Loucy (cell line): ENCODE measurements at regions not wholly inside any gene's neighbourhood (a gene's known extent, or its start where the extent isn't known, plus 50 kb on each side); places are given as distances from the start of the nearest gene placed in this dataset.

Source experiments
- H2AFZ ChIP-seq: fragments of 200-600 bp; sonication (generic); 2 replicates; pipeline ENCODE4 v1.6.0; 2016; ENCODE audit warnings: antibody characterized with exemption, mild to moderate bottlenecking, low read length, moderate library complexity
- H3F3A ChIP-seq: fragments of 200-600 bp; 2 replicates; pipeline ENCODE4 v1.6.0; 2016; ENCODE audit warnings: antibody characterized with exemption, low read depth, mild to moderate bottlenecking
- H3K27me3 ChIP-seq: fragments of 200-600 bp; sonication (generic); 2 replicates; pipeline ENCODE4 v1.6.1; 2014; ENCODE audit warnings: low read length, mild to moderate bottlenecking; ENCODE audit not compliant: insufficient read depth, poor library complexity, severe bottlenecking
- H3K36me3 ChIP-seq: fragments of 200-600 bp; sonication (generic); 2 replicates; pipeline ENCODE4 v1.6.1; 2016; ENCODE audit warnings: low read length; ENCODE audit not compliant: insufficient read depth
- H3K4me1 ChIP-seq: fragments of 200-600 bp; sonication (generic); 2 replicates; pipeline ENCODE4 v1.5.1; 2014; ENCODE audit warnings: low read length, mild to moderate bottlenecking; ENCODE audit not compliant: insufficient read depth, poor library complexity, severe bottlenecking
- H3K4me2 ChIP-seq: fragments of 200-600 bp; sonication (generic); 2 replicates; pipeline ENCODE4 v1.6.0; 2014; ENCODE audit warnings: antibody characterized with exemption, low read length, low read depth, mild to moderate bottlenecking; ENCODE audit not compliant: poor library complexity, severe bottlenecking
- H3K4me3 ChIP-seq: fragments of 200-600 bp; sonication (generic); 2 replicates; pipeline ENCODE4 v1.5.1; 2014; ENCODE audit warnings: low read length, mild to moderate bottlenecking, mixed read lengths; ENCODE audit not compliant: poor library complexity, severe bottlenecking
- H3K79me2 ChIP-seq: fragments of 200-600 bp; sonication (generic); 2 replicates; pipeline ENCODE4 v1.6.1; 2014; ENCODE audit warnings: low read length; ENCODE audit not compliant: insufficient read depth
- H3K9ac ChIP-seq: fragments of 200-600 bp; sonication (generic); 2 replicates; pipeline ENCODE4 v1.6.0; 2014; ENCODE audit warnings: mild to moderate bottlenecking, low read depth, low read length, moderate library complexity; ENCODE audit not compliant: poor library complexity, severe bottlenecking
- H3K9me2 ChIP-seq: fragments of 200-600 bp; sonication (generic); replicated peaks from 2 replicates; pipeline ENCODE4 v1.6.1; 2016; ENCODE audit warnings: low read depth, low read length, mixed read lengths
- H3K9me3 ChIP-seq: fragments of 200-600 bp; sonication (generic); 2 replicates; pipeline ENCODE4 v1.6.1; 2014; ENCODE audit warnings: mild to moderate bottlenecking, antibody characterized with exemption, low read length, low read depth; ENCODE audit not compliant: insufficient read depth
- H4K20me1 ChIP-seq: fragments of 200-600 bp; sonication (generic); 2 replicates; pipeline ENCODE4 v1.6.0; 2014; ENCODE audit warnings: antibody characterized with exemption, low read length, mild to moderate bottlenecking; ENCODE audit not compliant: insufficient read depth, poor library complexity, severe bottlenecking
- CTCF ChIP-seq: fragments of 200-600 bp; sonication (generic); conservative IDR thresholded peaks from 2 replicates; pipeline ENCODE4 v1.5.1; 2014; ENCODE audit warnings: mild to moderate bottlenecking, antibody characterized with exemption, low read length
- EZH2phosphoT487 ChIP-seq: fragments of 200-600 bp; IDR thresholded peaks from 2 replicates; pipeline ENCODE4 v1.6.1; 2018; ENCODE audit warnings: antibody characterized with exemption, mild to moderate bottlenecking, moderate library complexity, borderline replicate concordance

GRCh38 chr2:226471987-226472470, 327.6 kb downstream of the IRS1 start:
- Histone ChIP-seq H3K4me3 (no peak overlapping the region), H3K79me2 (no peaks in the 10 kb centered on the region), H3F3A (no peaks in the 10 kb centered on the region), H3K9me3 (no peaks in the 10 kb centered on the region), H3K9ac (no peak overlapping the region), H3K4me2 (no peak overlapping the region), H3K36me3 (no peaks in the 10 kb centered on the region), H3K9me2 (no peaks in the 10 kb centered on the region), H3K27me3 (no peaks in the 10 kb centered on the region), H3K4me1 (no peaks in the 10 kb centered on the region), H2AFZ (no peak overlapping the region), H4K20me1 (no peaks in the 10 kb centered on the region)
- no peak for TF ChIP-seq CTCF
- TF ChIP-seq EZH2phosphoT487, result no peak

GRCh38 chr2:226467633-226468032, 332.0 kb downstream of the IRS1 start:
- no peak overlapping the region for H3K9ac ChIP-seq
- TF ChIP-seq CTCF (no peak), EZH2phosphoT487 (no peak)

DNA sequence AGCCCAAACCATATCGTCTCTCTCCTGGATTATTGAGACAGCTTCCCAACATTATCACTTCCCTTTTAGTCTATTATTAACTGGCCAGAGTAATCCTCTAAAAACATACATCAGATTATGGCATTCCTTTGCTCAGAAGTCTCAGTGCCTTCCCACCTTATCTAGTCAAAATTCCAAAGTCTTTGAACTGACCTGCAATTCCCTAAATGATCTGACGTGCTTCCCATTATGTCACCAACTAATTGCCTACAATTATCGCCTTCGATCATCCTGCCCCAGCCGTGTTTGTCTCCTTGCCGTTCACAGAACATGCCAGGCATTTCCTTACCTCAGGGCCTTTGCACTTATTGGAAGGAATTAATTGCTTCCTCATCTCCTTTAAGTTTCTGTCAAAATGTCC, 332.4 kb downstream of the IRS1 start:
- no peaks in the 10 kb centered on the region for H3K36me3 ChIP-seq
- H3K4me2 ChIP-seq, result no peak overlapping the region
- no peak overlapping the region for H3K9ac ChIP-seq
- no peaks in the 10 kb centered on the region for H3K4me1 ChIP-seq
- no peaks in the 10 kb centered on the region for H3K9me2 ChIP-seq
- no peaks in the 10 kb centered on the region for H3K9me3 ChIP-seq
- no peaks in the 10 kb centered on the region for H3K27me3 ChIP-seq
- no peaks in the 10 kb centered on the region for H3K79me2 ChIP-seq
- TF ChIP-seq EZH2phosphoT487, result no peak
- TF ChIP-seq CTCF, result no peak
- H3F3A ChIP-seq, result no peaks in the 10 kb centered on the region
- no peak overlapping the region for H3K4me3 ChIP-seq
- H2AFZ ChIP-seq, result no peak overlapping the region
- no peaks in the 10 kb centered on the region for H4K20me1 ChIP-seq

More at GRCh38 chr2:226467633-226468032, 332.0 kb downstream of the IRS1 start:
- Histone ChIP-seq H3K4me2 (no peak overlapping the region), H2AFZ (no peak overlapping the region), H3K4me1 (no peaks in the 10 kb centered on the region), H3K4me3 (no peak overlapping the region), H3K9me3 (no peaks in the 10 kb centered on the region), H3F3A (no peaks in the 10 kb centered on the region), H4K20me1 (no peaks in the 10 kb centered on the region), H3K79me2 (no peaks in the 10 kb centered on the region), H3K9me2 (no peaks in the 10 kb centered on the region), H3K27me3 (no peaks in the 10 kb centered on the region), H3K36me3 (no peaks in the 10 kb centered on the region)
